PC-9 (cell line): ENCODE measurements at regions not wholly inside any gene's neighbourhood (a gene's known extent, or its start where the extent isn't known, plus 50 kb on each side); places are given as distances from the start of the nearest gene placed in this dataset.

ENCODE experiments used
- BruUV-seq: library from RNA; stranded (reverse); fragments of 400-500 nt; replicated peaks from 2 replicates; lab custom pipeline; 2021; lab: Mats Ljungman, UMichigan
- CTCF ChIA-PET: fragments of 300-600 bp; sonication (Branson Sonifier 250); formaldehyde crosslinking; loops from one replicate; lab custom pipeline; 2022; ENCODE audit warnings: antibody characterized with exemption; lab: Charles Lee
- POLR2A ChIA-PET: fragments of 300-600 bp; sonication (Branson Sonifier 250); formaldehyde crosslinking; loops from one replicate; lab custom pipeline; 2022; ENCODE audit warnings: antibody characterized with exemption; ENCODE audit not compliant: unreplicated experiment; lab: Charles Lee
- DNase-seq, 2 experiments: peaks; one replicate each; pipeline versions ENCODE4 v3.0.0 to v3.0.0-alpha.2; 2015 to 2022; ENCODE audit warnings: mixed read lengths in 1 of 2
- H2AFZ ChIP-seq: fragments of 200-600 bp; sonication (generic); 2 replicates; pipeline ENCODE4 v1.8.1; 2017; ENCODE audit warnings: antibody characterized with exemption
- H3F3A ChIP-seq: fragments of 200-600 bp; sonication (generic); 2 replicates; pipeline ENCODE4 v1.8.1; 2017; ENCODE audit warnings: antibody characterized with exemption, mild to moderate bottlenecking, low read depth; ENCODE audit not compliant: insufficient read depth
- H3K27ac ChIP-seq: fragments of 200-600 bp; sonication (generic); 2 replicates; pipeline ENCODE4 v1.6.1; 2016; ENCODE audit warnings: mixed run types
- H3K27me3 ChIP-seq: fragments of 200-600 bp; sonication (generic); 2 replicates; pipeline ENCODE4 v1.6.1; 2016; ENCODE audit warnings: low read depth, mixed run types; ENCODE audit not compliant: insufficient read depth
- H3K36me3 ChIP-seq: fragments of 200-600 bp; sonication (generic); 2 replicates; pipeline ENCODE4 v1.6.1; 2016; ENCODE audit warnings: low read depth, mixed run types
- H3K4me1 ChIP-seq: fragments of 200-600 bp; sonication (generic); replicated peaks from 2 replicates; pipeline ENCODE4 v1.6.1; 2016; ENCODE audit warnings: mixed run types; ENCODE audit not compliant: insufficient read depth
- H3K4me2 ChIP-seq: fragments of 200-600 bp; sonication (generic); 2 replicates; pipeline ENCODE4 v1.6.1; 2017; ENCODE audit warnings: mixed run types
- H3K4me3 ChIP-seq: fragments of 200-600 bp; sonication (generic); 2 replicates; pipeline ENCODE4 v1.6.1; 2016; ENCODE audit warnings: mixed run types
- H3K79me2 ChIP-seq: fragments of 200-600 bp; sonication (generic); 2 replicates; pipeline ENCODE4 v1.6.1; 2017; ENCODE audit warnings: low read depth, mixed run types
- H3K9me2 ChIP-seq: fragments of 200-600 bp; sonication (generic); 2 replicates; pipeline ENCODE4 v1.8.1; 2017; ENCODE audit warnings: mild to moderate bottlenecking; ENCODE audit not compliant: insufficient read depth
- H3K9me3 ChIP-seq: fragments of 200-600 bp; sonication (generic); 2 replicates; pipeline ENCODE4 v1.8.1; 2016; ENCODE audit warnings: low read depth; ENCODE audit not compliant: insufficient read depth
- H4K20me1 ChIP-seq: fragments of 200-600 bp; sonication (generic); 2 replicates; pipeline ENCODE4 v1.8.1; 2017; ENCODE audit not compliant: insufficient read depth
- CTCF ChIP-seq: fragments of 200-600 bp; sonication (generic); conservative IDR thresholded peaks from 2 replicates; pipeline ENCODE4 v1.6.1; 2017; ENCODE audit warnings: mixed run types, antibody characterized with exemption, mild to moderate bottlenecking, moderate library complexity
- EZH2 ChIP-seq: fragments of 200-600 bp; sonication (generic); IDR thresholded peaks from 2 replicates; pipeline ENCODE4 v1.8.0; 2017; ENCODE audit warnings: antibody characterized with exemption, low read depth
- intact Hi-C: fragments of 100-400 bp; cut with micrococcal nuclease; formaldehyde crosslinking; loops from one replicate; pipeline ENCODE4 v1.10.0; 2022; ENCODE audit not compliant: unreplicated experiment

GRCh38 chr5:88144219-88145001 is 124.2 kb downstream of the TMEM161B start:
- TF ChIP-seq CTCF, result no peak
- no peak for TF ChIP-seq EZH2
- Histone ChIP-seq H4K20me1 (no peaks in the 10 kb centered on the region), H3K27ac (no peak overlapping the region), H3K79me2 (no peaks in the 10 kb centered on the region), H3K4me2 (no peak overlapping the region), H3K36me3 (no peaks in the 10 kb centered on the region), H2AFZ (no peak overlapping the region), H3K4me3 (no peak overlapping the region), H3K4me1 (peaks cover 7% of the 10 kb centered on the region; the same call in 1 of the 2 replicates), H3K9me2 (no peaks in the 10 kb centered on the region), H3F3A (no peaks in the 10 kb centered on the region), H3K27me3 (no peaks in the 10 kb centered on the region), H3K9me3 (no peaks in the 10 kb centered on the region)
- CTCF ChIA-PET, result interaction anchor here (0.5 kb wide), 1 partner anchor 279 kb away, joined by 4 read pairs; no protein-coding TSS in a partner anchor
- POLR2A ChIA-PET, result no interaction called here
- BruUV-seq, result no TSS peak
- DNase-seq, result no peak
- intact Hi-C loops, result loop anchor here (5.0 to 10.0 kb wide), 2 partner anchors 230 to 732 kb away; partner anchors contain the start of gene CCNH

- Histone ChIP-seq H3K9me3 (no peaks in the 10 kb centered on the region), H3K79me2 (no peaks in the 10 kb centered on the region), H3K9me2 (no peaks in the 10 kb centered on the region), H3K4me2 (no peak overlapping the region), H3K4me3 (no peak overlapping the region), H3K4me1 (peaks cover 7% of the 10 kb centered on the region; the same call in 1 of the 2 replicates), H3F3A (no peaks in the 10 kb centered on the region), H2AFZ (no peak overlapping the region), H3K27ac (no peak overlapping the region), H3K27me3 (no peaks in the 10 kb centered on the region), H3K36me3 (no peaks in the 10 kb centered on the region), H4K20me1 (no peaks in the 10 kb centered on the region)
- ChIA-PET POLR2A (no interaction called here), CTCF (no interaction called here)
- intact Hi-C loops, result loop anchor here (5.0 to 10.0 kb wide), 2 partner anchors 229 to 731 kb away; partner anchors contain the start of gene CCNH
- DNase-seq, result no peak
- no TSS peak for BruUV-seq
- TF ChIP-seq EZH2, result no peak
- TF ChIP-seq CTCF, result no peak
Observed at GRCh38 chr5:88143693-88144218, 124.9 kb downstream of the TMEM161B start.

- H3K4me3 ChIP-seq, result peak overlapping the region; percentile 85; the same call in 1 of the 2 replicates
- ChIA-PET CTCF (interaction anchor here (0.7 kb wide), 1 partner anchor 400 kb away, joined by 4 read pairs; no protein-coding TSS in a partner anchor), POLR2A (no interaction called here)
- no peaks in the 10 kb centered on the region for H3K9me3 ChIP-seq
- no peak overlapping the region for H3K27ac ChIP-seq
- no peak for DNase-seq
- no peaks in the 10 kb centered on the region for H3K79me2 ChIP-seq
- H3K9me2 ChIP-seq, result no peaks in the 10 kb centered on the region
- H4K20me1 ChIP-seq, result no peaks in the 10 kb centered on the region
- no peaks in the 10 kb centered on the region for H3K27me3 ChIP-seq
- H3K4me2 ChIP-seq, result peak overlapping the region; percentile 97
- H3K36me3 ChIP-seq, result no peaks in the 10 kb centered on the region
- H3K4me1 ChIP-seq, result peaks cover 7% of the 10 kb centered on the region; the same call in 1 of the 2 replicates
- H3F3A ChIP-seq, result no peaks in the 10 kb centered on the region
- intact Hi-C loops, result loop anchor here (5.0 to 10.0 kb wide), 2 partner anchors 228 to 731 kb away; partner anchors contain the start of gene CCNH
- no TSS peak for BruUV-seq
- no peak overlapping the region for H2AFZ ChIP-seq
- no peak for TF ChIP-seq CTCF
- TF ChIP-seq EZH2, result no peak
Observed at GRCh38 chr5:88142886-88143692, 125.6 kb downstream of the TMEM161B start.
